HG03103 (cell line): ENCODE measurements at regions not wholly inside any gene's neighbourhood (a gene's known extent, or its start where the extent isn't known, plus 50 kb on each side); places are given as distances from the start of the nearest gene placed in this dataset.

Experiments
- ATAC-seq: cut with Tn5 transposase; IDR thresholded peaks from one replicate; pipeline ENCODE4 v1.9.1; 2021; ENCODE audit warnings: low read depth; ENCODE audit not compliant: unreplicated experiment

DNA sequence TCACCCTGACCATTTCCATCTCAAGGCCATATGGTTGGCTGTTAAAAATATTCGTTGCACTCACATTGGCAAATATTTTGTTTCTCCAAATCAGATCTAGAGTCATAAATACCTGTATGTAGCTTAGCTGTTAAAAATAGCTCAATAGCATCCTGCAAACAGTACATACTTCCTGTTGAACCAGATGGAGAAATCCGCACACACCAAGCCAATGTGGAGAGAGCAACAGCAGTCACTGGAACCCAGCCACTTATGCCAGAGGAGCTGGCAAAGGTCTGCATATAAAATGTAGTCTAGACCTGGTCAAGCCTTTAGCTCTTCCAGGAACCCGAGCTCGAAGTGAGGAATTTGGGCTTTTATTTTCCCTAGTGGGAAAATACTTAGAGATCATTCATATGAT, 146.4 kb upstream of the KCNJ16 start:
- no peak for ATAC-seq

- ATAC-seq, result no peak
Measured at GRCh38 chr17:69936996-69937395, 138.0 kb upstream of the KCNJ16 start.

DNA sequence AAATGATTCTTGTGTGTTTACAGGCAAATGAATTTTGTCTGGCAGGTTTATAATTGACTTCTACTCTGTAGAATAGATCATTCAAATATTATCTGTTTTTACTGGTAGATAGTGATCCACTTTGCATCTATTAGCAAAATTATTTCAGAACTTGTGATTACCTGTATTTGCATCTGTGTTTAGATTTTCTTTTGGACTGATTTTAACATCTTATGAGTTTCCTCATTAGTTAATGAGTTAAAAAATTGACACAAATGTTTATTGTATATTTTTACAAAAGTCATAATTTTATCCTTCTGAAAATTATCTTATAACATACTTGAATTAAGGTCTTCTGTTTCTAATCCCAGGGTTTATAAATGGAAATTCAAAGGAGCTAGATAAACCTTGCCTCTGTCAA, 132.0 kb upstream of the KCNJ16 start:
- no peak for ATAC-seq

GRCh38 chr17:69944406-69944805, 130.6 kb upstream of the KCNJ16 start:
- ATAC-seq, result no peak

GRCh38 chr17:69945698-69946185, 129.3 kb upstream of the KCNJ16 start:
- ATAC-seq, result no peak

GRCh38 chr17:69947027-69947759, 127.8 kb upstream of the KCNJ16 start:
- no peak for ATAC-seq

- no peak for ATAC-seq
Measured at GRCh38 chr17:69948406-69948805, 126.6 kb upstream of the KCNJ16 start.

DNA sequence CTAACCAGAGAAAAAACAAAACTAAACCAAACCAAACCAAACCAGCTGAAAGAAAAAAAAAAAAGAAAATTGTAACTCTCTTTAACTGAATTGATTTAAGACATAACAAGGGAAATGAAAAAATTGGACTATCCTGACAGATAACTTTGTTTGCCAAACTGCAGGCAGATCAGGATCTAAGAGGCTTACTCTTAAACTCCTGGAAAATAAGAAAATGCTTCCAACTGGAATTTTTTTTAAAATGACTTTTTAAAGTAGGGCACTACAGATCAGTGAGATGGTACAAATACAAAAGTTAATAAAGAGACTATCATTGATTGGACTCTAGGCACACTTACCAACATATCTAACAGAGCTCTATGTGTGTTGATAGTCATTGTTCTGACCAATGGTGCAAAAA, 125.5 kb upstream of the KCNJ16 start:
- ATAC-seq, result no peak

DNA sequence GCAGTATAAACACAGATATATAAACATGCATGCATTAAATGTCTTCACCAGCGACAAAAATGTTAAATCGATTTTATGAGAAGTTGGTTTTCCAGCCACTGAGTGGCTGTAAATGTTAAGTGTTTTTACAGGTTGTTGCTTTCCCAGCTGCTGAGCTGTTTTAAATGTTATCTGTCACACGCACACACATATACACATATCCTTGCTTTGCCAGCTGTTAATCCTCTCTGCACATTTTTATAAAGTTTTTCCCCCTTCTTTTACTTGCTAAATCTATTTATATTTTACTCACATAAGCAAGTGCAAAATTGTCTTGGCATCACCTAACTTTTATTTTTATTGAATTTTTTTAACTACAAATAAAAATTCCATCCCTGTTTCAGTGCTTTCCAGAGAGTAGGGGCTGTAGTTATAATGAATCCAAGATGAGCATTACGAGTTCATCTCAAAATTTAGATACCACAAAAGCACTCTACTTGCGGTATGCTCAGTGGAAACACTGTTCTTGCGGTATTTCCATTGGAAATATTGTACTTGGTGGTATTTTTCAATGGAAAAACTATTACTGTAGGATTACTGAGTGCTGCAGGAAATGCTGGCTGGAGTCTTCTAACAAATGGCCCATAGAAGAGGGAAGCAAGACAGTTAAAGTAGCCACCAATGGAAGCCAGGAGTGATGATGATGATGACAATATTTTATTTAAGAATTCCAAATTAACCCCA, 124.9 kb upstream of the KCNJ16 start:
- no peak for ATAC-seq

DNA sequence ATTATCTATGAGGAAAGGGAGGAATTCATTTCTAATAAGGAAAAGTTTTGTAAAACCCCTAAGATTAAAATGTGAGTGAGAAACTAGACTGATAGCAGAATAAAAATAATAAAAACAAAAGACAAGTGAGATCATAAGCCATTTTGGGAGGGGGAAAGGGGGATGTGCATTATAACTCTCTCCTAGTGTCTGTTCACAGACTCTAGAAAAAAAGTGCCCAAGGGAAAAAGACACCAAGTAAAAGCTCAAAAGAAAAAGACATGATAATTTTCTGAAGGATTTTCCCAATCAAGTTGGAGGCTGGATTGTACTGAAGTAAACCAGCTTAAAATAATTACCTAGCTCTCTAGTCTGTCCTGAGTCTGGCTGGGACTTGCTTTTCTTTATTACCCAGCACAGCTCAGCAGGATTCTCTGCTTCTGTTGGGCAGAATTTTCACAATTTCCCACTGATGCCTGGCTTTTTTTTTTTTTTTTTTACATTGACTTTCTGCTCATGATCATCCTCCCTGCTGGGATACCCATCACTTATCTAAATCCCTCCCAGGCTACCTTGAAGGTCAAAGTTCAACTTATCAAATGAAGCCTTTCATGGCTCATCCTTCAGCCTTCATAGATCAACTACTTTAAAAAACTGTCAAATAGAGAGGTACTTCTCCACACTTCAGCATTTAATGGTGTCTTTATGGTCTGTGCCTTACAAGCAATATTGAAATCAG, 124.2 kb upstream of the KCNJ16 start:
- ATAC-seq, result no peak

DNA sequence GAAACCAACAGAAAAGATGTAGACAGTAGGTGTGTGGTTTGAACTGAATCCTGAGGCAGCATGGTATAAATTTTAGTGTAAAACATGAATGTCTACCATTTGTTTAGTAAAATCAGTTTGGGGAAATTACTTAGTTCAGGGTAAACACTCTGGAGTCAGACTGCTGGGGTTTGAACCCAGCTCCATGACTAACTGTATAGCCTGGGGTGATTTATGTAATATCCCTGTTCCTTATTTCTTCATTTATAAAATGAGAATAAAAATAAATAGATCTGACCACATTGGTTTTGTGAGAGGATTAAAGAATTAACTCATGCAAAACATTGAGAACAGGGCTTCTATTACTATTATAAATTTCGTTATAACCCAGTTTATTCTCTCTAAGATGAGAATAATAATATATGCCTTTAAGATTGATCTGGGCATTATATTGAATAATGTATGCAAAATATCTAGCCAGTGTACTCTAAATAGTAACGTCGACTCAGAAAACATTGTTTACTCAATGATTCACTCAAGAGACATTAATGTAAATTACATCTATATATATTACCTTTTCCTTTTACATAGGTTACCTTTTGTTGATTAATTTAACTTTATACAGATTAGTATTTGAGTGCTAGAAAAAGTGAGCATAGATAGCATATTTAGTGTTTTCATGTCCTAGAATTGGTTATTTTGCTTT, 120.6 kb upstream of the KCNJ16 start:
- ATAC-seq, result no peak

- ATAC-seq, result no peak
Measured at GRCh38 chr17:69958063-69958462, 117.0 kb upstream of the KCNJ16 start.

- ATAC-seq, result no peak
Measured at GRCh38 chr17:69959283-69959682, 115.7 kb upstream of the KCNJ16 start.

DNA sequence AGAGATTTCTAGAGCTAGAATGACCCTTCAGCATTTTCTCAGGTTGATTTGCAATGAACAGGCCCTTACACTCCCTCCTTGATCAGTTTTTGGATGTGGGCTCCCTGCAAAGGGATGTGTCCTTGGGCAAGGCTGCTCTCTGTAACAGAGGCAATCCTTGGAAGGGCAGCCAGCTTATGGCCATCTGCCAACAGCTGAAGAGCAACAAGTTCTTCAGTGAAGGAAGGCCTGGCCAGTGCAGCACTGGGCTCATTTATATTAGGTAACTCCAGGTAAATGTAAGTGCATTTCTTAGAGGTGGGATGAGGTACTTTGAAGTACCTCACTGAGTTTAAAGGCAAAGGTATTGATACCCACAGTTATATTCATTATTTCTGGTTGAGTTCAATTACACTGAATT, 114.3 kb upstream of the KCNJ16 start:
- ATAC-seq, result no peak

- no peak for ATAC-seq
Measured at GRCh38 chr17:69961501-69962145, 113.4 kb upstream of the KCNJ16 start.

DNA sequence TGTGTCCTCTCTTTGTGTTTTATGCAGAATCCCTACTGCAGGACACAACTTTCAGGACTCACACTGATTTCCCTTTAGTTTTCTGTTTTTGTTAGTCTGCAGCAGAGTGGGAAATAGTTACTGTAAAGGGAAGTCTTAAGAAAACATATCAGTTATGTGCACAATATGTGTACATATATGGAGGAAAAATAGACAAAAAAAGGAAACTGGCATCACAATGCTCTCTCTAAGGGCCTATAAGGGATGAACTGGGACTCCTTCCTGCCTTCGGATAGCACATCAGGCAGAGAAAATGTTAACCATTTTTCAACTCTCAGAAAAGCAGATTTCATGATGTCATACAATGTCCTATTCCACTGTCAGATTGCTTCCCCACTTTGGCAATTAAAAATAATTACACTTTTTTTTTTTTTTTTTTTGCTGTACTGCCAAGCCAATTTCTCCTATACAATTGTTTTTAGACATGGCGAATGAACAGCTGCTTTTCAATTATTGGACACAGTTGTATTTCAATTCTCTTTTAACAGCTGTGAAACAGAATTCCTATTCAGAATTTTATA, 112.5 kb upstream of the KCNJ16 start:
- ATAC-seq, result no peak

- no peak for ATAC-seq
Measured at GRCh38 chr17:69967910-69968411, 107.1 kb upstream of the KCNJ16 start.

GRCh38 chr17:69969897-69970296, 105.1 kb upstream of the KCNJ16 start:
- ATAC-seq, result no peak

- no peak for ATAC-seq
Measured at GRCh38 chr17:69972251-69972650, 102.8 kb upstream of the KCNJ16 start.

- ATAC-seq, result no peak
Measured at GRCh38 chr17:69975808-69976207, 99.2 kb upstream of the KCNJ16 start.
